Fibroblast of skin of left biceps (primary cell): ENCODE measurements at regions not wholly inside any gene's neighbourhood (a gene's known extent, or its start where the extent isn't known, plus 50 kb on each side); places are given as distances from the start of the nearest gene placed in this dataset.
"Not testable (repeated sequence)": the region's sequence is repeated elsewhere in the genome, so short reads cannot be mapped to it uniquely, and the experiment has no call there.

Experiments
- DNase-seq, 2 experiments: peaks; one replicate each; pipeline ENCODE4 v3.0.0-alpha.2; 2013; ENCODE audit warnings: low read depth in 2 of 2

- not testable (repeated sequence) for DNase-seq
Measured at GRCh38 chr2:111574803-111575202, 309.2 kb downstream of the ANAPC1 start.

DNA sequence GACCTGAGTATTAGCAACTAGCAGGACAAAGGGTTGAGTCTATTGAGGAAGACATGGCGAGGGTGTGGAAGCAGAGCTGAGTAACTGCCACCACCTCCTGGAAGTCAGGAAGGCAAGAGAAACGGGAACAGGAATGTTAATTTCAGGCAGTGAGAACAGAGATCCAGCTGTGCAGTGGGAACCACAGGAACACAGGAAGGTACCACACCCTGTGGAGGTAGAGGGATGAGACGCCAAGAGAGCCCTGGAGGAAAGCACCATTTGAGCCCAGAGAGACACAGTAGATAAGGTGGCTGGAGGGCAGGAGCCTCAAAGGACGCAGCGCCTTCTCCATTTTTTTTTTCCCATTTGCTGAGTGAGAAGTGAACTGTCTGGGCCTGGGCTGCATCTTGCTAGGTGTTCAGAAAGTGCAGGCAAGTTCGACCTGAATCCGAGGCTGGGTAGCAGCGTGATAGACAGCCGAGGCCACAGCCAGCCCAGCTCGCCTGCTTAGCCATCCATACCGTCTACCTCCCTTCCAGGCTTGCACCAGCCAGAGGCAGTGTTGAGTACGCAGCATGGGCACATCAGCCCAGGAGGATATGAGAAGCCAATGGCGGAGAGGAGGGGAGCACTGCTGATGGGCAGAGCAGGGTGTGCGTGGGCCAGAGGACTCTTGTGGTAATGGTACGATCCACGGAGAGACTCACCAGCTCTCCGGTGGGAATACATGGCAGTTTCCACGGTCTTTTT lies 306.7 kb downstream of the ANAPC1 start:
- DNase-seq = not testable (repeated sequence)

DNA sequence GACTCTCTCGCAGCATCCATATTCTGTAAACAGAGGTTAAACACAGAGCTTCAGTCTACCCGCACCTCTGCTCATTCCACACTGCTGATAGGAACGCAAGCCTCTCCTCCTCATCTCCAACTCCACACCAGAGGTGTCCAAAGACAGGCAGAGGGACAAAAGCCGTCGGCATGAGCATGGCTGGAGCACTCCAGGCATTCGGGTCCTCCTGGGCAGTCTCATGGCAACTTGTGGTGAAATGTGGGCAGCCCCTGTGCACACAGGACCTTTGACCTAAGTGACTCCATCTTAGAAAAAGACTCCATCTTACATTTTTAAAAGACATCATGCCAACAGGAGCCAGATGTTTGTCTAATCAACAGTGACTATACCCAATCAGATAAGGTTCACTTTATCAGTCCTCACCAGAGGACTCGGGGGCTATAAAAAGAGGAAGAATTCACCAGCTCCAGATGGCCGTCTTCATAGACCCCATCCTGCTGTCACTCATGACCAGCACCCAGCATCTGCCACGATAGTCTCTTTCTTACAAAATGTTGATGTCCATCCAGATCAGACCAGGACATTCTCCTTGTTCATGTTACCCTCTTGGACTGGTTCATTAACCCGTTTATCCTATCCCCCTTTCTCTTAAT lies 304.4 kb downstream of the ANAPC1 start:
- not testable (repeated sequence) for DNase-seq

DNA sequence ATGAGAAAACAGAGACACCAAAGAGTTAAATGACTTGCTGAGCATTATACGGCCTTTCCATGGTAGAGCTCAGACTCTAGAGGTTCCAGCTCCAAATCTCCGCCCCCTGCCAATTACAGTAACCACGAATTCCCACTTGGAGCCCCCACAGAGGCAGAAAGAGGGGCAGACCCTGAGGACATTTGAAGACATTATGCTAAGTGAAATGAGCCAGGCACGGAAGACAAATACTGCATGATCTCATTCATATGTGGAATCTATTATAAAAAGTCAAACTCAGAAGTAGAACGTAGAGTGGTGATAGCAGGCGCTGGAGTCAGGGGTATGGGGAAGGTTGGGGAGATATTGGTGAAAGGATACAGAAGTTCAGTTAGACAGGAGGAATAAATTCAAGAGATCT lies 303.4 kb downstream of the ANAPC1 start:
- DNase-seq = not testable (repeated sequence)

GRCh38 chr2:111582090-111582489 lies 301.9 kb downstream of the ANAPC1 start:
- DNase-seq = not testable (repeated sequence)

- not testable (repeated sequence) for DNase-seq
Measured at GRCh38 chr2:111583480-111583879, 300.5 kb downstream of the ANAPC1 start.

- not testable (repeated sequence) for DNase-seq
Measured at GRCh38 chr2:111584540-111584939, 299.5 kb downstream of the ANAPC1 start.

GRCh38 chr2:111584950-111585349 lies 299.0 kb downstream of the ANAPC1 start:
- DNase-seq = not testable (repeated sequence)

DNA sequence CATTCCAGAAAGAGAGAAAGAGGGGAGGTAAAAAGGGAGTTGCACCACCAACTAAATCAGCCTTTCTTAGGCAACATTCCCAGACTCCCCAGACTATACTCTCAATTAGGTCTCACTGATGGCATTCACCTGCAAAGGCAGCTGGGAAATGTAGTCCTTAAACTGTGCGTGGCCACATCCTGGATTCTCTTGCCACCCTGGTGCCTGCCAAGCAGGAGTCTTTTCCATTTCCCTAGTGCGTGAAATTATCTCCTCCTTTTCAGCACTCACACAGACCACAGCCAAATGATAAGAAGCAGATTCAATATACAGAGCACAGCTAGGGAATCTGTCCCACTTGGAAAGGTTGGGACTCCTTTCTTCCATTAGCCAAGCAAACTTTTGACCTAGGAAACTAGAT lies 298.0 kb downstream of the ANAPC1 start:
- not testable (repeated sequence) for DNase-seq

GRCh38 chr2:111595072-111595471 lies 288.9 kb downstream of the ANAPC1 start:
- DNase-seq = not testable (repeated sequence)

- DNase-seq = not testable (repeated sequence)
Measured at GRCh38 chr2:111596808-111597705, 286.9 kb downstream of the ANAPC1 start.

DNA sequence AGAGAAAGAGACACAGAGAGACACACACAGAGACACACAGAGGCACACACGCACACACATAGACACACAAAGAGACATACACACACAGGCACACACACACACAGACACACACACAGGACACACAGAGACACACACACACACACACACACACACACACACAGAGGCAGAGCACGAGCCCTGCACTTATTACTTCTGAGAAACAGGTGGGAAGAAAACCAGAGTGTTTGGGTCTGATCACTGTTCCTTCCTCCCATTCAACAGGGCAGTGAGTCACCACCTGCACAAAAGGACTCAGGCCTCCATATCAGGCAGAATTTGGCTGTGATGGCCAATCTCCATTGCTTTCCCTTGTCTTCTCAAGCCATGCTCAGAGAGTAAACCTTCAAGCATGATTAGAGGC lies 285.0 kb downstream of the ANAPC1 start:
- DNase-seq = not testable (repeated sequence)

DNA sequence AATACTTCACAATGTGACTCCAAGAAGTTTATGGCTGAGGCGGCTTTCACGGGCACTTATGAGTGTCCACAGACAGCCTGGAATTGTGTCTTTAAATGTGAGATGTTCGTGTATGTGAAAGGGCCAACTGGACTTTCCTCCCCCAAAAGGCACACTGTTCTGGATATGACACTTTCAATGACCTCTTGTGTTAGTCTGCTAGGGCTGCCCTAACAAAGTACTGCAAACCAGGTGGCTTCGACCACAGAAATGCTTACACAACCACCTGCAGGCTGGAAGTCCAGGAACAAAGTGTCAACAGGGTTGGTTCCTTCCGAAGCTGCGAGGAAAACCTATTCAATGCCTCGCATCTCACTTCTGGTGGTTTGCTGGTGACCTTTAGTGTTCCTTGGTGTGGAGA lies 281.7 kb downstream of the ANAPC1 start:
- not testable (repeated sequence) for DNase-seq

DNA sequence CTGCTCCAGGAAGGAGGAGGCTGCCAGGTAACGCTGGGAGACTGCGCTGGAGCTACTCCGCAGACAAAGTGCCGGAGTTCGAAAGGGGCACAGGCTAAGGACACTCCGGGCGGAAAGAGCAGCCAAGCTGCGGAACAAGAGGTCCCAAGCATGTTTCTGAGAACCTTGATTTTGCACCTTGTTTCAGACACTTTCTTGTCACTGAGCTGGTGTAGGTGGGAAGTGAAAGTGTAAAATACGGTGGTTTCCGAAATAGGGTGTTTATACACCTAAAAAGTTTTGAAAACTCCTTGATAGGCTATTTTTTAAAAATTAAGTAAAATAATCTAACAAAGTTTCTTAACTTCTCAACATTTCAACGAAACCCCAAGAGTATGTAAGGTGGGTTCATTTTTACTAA lies 278.2 kb downstream of the ANAPC1 start:
- DNase-seq = not testable (repeated sequence)

GRCh38 chr2:111606632-111607031 lies 277.4 kb downstream of the ANAPC1 start:
- DNase-seq = not testable (repeated sequence)

DNA sequence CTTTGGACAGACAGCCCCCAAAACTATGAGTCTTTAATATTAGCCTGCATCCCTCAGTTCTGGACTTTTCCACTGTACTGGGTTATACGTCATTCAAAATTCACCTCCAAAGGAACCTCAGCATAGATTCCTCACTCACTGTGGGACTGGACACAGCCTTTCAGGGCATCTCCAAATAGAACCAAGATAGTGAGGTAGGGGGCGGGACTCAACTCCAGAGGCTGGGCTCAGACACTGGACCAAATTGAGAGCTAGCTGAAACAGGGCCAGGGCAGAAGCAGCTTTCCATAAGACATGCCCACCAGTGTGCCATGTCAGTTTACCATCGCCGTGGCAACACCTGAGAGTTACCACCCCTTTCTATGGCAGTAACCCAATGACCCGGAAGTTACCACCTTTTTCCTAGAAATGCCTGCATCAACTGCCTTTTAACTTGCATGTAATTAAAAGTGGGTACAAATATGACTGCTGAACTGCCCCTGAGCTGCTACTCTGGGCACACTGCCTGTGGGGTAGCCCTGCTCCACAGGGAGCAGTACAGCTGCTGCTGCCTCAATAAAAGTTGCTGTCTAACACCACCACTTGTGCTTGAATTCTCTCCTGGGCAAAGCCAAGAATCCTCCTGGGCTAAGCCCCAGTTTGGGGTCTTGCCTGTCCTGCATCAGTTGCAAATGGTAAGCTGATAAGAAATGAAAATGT lies 274.7 kb downstream of the ANAPC1 start:
- not testable (repeated sequence) for DNase-seq

DNA sequence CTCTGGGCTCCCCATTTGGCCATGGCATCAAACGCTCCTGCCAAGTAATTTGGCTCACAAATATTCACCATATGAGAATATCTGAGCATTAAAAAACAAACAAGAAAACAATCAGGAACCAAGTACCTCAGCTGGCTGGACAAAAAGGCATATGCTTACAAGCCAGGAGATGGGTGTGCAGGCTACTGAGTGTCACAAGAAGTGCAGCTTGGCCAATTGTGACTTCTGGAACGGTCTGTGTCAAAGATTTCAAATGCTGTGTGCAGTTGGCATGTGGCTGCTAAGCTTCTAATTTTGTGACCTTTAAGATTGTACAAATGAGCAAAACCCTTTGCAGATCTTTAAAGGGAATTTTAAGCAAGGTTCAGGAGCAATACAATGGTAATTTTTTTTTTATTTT lies 274.0 kb downstream of the ANAPC1 start:
- not testable (repeated sequence) for DNase-seq

- DNase-seq = no peak
Measured at GRCh38 chr2:111616651-111617218, 267.3 kb downstream of the ANAPC1 start.

GRCh38 chr2:111617299-111618225 lies 266.4 kb downstream of the ANAPC1 start:
- no peak for DNase-seq
